Inflammatory macrophage treated with lipopolysaccharide for 1 hour (primary cell): ENCODE measurements at regions not wholly inside any gene's neighbourhood (a gene's known extent, or its start where the extent isn't known, plus 50 kb on each side); places are given as distances from the start of the nearest gene placed in this dataset.
"Not testable (repeated sequence)": the region's sequence is repeated elsewhere in the genome, so short reads cannot be mapped to it uniquely, and the experiment has no call there.

Experiments used
- DNase-seq, 2 donors: peaks; one replicate each; pipeline ENCODE4 v3.0.0-alpha.2; 2020 to 2022

- no peak for DNase-seq
These were observed 51.4 kb downstream of the SLC41A2 start for GRCh38 chr12:104906695-104907094.

DNA sequence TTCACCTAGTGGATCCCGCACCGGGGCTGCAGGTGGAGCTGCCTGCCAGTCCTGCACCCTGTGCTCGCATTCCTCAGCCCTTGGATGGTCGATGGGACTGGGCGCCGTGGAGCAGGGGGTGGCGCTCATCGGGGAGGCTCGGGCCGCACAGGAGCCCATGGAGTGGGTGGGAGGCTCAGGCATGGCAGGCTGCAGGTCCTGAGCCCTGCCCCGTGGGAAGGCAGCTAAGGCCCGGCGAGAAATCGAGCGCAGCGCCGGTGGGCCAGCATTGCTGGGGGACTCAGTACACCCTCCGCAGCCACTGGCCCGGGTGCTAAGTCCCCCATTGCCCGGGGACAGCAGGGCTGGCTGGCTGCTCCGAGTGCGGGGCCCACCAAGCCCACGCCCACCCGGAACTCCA, 52.6 kb downstream of the SLC41A2 start:
- not testable (repeated sequence) for DNase-seq

GRCh38 chr12:104903648-104904423, 54.3 kb downstream of the SLC41A2 start:
- no peak for DNase-seq

DNA sequence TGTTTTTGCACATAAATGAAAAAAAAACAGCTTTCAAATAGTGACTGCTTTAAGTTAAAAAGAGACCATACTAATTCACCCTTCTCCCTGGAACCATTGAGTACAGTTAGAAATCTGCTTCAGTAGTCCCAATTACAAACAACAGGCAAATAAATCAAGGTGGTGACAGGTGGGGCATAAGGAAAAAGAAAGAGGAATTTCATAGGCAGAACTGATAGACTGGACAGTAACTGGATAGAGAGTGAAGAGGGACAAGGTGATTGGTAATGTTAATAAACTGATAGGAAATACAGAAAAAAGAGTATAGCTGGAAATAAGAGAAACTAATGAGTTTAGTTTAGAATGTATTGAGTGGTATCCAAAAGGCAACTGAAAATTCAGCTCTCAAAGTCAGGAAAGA, 56.0 kb downstream of the SLC41A2 start:
- DNase-seq = no peak

- DNase-seq = no peak
These were observed 61.4 kb downstream of the SLC41A2 start for GRCh38 chr12:104896710-104897109.

- DNase-seq = no peak
These were observed 61.9 kb downstream of the SLC41A2 start for GRCh38 chr12:104896146-104896545.

- no peak for DNase-seq
These were observed 62.7 kb downstream of the SLC41A2 start for GRCh38 chr12:104895415-104895814.

- peak; percentile 83 to 90 for DNase-seq
These were observed 67.5 kb downstream of the SLC41A2 start for GRCh38 chr12:104890476-104891096.

DNA sequence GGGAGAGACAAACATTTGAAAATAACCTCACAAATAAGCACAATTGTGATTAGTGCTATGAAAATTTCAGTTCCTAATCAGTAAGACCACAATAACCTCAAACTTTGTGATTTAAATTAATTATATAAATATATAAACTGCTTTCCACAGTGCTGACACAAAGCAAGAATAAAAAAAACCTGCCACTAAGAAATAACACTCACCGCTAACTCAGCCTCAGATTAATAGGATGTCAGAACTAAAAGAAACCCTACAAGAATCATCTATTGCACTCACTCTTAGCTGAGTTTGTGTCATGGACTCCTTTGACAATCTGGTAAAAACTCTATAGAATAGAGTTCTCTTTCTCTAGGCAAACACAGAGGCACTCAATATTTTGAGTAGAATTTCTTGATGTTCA, 68.4 kb downstream of the SLC41A2 start:
- DNase-seq = no peak

GRCh38 chr12:104888892-104889291, 69.2 kb downstream of the SLC41A2 start:
- no peak for DNase-seq

DNA sequence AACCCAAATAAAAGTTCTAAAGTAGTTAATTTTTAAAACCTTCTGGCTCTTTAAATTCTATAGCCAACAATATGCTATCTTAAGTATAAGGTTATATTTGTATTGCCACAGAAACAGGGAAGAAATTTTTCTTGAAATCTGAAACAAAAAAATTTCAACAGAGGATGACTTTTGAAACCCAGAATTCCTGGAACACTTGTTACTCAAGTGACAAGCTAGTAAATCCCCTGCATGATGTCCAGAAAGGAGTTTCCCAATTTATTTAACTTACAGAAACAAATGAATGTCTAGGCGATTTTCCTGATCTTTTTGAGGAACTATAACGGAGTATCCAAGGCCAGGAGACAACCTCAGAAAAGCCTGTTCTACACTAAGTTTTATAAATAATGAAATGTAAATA, 69.6 kb downstream of the SLC41A2 start:
- DNase-seq = peak; percentile 94 to 96

DNA sequence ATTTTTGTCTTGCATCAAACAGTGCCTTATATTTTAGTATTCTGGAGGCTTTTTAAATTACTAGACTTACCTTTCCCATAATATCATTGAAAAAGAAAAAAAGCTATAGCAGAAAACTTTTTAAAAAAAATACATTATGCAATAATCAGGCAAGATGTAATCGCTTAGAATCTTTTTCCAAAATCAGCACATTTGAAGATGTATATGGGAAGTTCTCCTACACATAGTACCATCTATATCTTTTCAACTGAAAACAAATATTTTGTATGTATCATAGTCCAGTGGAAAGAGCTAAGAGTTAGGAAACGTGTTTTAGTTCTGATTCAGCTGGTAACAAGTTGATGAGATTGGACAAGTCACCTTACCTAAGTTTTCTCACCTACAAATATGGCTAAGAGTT, 70.6 kb downstream of the SLC41A2 start:
- DNase-seq = peak; percentile 65 to 69

DNA sequence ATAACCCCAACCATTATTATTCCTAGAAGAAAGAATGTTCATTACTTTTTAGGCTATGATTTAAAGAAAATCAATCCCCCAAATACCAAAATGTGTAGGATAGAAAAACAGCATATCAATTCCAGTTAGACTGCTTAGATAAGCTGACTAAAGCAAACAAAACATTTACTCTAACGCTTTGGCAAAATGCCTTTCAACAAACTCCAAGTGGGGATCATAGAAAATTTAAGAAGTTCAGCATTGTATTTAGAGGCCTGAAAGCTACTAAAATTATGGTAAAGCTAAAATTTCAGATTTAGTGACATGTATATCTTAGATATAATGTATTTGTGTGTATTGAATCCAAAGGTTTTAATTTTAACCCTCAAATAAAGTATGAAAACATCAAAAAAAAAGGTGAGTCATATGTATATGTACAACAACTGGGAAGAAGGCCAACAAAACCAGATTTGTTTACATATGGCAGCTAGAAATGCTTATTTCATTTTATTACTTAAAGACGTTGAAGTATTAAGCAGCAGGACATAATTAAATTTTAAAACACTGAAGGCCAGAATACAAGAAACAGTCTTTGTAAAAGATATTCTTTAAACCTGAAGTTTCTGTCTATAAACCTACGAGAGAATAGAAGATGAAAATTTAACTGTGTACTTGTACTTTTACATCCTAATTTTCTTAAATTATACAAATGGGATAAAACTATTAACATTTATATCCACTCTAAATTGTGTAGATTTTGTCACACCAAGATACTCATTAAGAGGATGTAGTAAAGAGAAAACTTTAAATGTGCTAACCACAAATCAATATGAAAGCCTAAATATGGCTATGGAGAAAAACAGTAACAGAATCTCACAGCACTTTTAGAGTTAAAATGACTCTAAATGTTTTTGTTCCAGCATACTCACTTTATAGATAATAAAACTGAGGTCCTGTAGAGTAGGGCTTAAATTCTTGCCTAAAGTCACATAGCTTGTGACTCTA, 71.4 kb downstream of the SLC41A2 start:
- DNase-seq = no peak

DNA sequence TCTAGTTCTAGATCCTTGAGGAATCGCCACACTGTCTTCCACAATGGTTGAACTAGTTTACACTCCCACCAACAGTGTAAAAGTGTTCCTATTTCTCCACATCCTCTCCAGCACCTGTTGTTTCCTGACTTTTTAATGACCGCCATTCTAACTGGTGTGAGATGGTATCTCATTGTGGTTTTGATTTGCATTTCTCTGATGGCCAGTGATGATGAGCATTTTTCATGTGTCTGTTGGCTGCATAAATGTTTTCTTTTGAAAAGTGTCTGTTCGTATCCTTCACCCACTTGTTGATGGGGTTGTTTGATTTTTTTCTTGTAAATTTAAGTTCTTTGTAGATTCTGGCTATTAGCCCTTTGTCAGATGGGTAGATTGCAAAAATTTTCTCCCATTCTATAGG, 79.2 kb downstream of the SLC41A2 start:
- not testable (repeated sequence) for DNase-seq

DNA sequence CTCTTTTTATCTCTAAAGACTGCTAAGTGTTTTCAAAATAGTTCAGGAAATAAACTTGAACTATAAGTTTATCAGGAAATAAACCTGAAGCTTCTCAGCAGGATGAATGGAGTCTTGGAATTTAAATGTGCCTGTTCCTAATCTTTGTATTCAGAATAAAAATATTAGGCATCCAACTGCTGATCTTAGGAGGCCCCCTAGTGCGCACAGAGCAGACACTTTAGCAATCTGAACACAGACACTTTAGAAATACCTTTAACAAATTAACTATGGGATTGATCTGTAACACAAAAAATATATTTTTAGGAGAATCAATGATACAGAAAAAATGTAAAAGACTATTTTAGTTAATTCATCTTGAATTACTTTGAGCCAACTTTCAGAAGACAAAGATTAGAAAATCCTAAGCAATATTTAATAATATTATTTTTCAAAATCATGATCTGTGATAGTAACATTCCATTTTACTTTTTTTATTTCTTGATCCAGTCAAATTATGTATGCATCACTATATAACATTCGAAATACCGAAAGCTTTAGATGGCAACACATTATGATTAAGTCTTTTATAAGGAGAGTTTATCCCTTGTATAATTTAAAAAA, 80.9 kb downstream of the SLC41A2 start:
- DNase-seq = peak in 1 of 2 donors; percentile 44

GRCh38 chr12:104873374-104873773, 84.7 kb downstream of the SLC41A2 start:
- DNase-seq = peak; percentile 40 to 54

DNA sequence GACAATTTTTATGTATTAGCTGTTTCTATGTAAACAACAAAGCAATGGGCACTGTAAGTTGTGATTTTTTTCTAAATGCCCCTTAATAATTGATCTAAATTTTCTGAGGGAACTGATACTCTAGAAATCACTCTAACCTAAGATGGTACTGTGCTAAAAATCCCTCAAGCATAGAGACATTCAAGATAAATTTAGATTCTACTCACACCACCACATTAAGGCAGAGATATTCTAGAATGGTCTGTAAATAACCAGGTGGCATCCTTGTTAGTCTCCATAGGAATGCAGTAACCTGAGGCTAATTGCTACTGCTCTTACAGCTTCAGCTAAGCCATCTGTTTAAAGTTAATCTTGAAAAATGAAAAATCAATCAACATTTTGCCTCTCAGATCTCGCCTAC, 87.3 kb downstream of the SLC41A2 start:
- no peak for DNase-seq

- DNase-seq = no peak
These were observed 91.8 kb downstream of the SLC41A2 start for GRCh38 chr12:104866291-104866690.

- DNase-seq = peak in 1 of 2 donors; percentile 10
These were observed 93.0 kb downstream of the SLC41A2 start for GRCh38 chr12:104865080-104865479.

GRCh38 chr12:104864668-104865067, 93.4 kb downstream of the SLC41A2 start:
- peak in 1 of 2 donors; percentile 23 for DNase-seq

GRCh38 chr12:104863296-104863948, 94.7 kb downstream of the SLC41A2 start:
- DNase-seq = no peak
